Stimulated activated CD4-positive, alpha-beta T cell treated with anti-CD3 and anti-CD28 coated beads, TNF-alpha, amount 100 ng/mL, for 1 hour (primary cell): ENCODE measurements at regions not wholly inside any gene's neighbourhood (a gene's known extent, or its start where the extent isn't known, plus 50 kb on each side); places are given as distances from the start of the nearest gene placed in this dataset.
"Not testable (repeated sequence)": the region's sequence is repeated elsewhere in the genome, so short reads cannot be mapped to it uniquely, and the experiment has no call there.

Experiments used
- DNase-seq, 3 donors: peaks; one replicate each; pipeline ENCODE4 v3.0.0-alpha.2; 2020; ENCODE audit warnings: low read depth in 3 of 3, low spot score in 1 of 3

DNA sequence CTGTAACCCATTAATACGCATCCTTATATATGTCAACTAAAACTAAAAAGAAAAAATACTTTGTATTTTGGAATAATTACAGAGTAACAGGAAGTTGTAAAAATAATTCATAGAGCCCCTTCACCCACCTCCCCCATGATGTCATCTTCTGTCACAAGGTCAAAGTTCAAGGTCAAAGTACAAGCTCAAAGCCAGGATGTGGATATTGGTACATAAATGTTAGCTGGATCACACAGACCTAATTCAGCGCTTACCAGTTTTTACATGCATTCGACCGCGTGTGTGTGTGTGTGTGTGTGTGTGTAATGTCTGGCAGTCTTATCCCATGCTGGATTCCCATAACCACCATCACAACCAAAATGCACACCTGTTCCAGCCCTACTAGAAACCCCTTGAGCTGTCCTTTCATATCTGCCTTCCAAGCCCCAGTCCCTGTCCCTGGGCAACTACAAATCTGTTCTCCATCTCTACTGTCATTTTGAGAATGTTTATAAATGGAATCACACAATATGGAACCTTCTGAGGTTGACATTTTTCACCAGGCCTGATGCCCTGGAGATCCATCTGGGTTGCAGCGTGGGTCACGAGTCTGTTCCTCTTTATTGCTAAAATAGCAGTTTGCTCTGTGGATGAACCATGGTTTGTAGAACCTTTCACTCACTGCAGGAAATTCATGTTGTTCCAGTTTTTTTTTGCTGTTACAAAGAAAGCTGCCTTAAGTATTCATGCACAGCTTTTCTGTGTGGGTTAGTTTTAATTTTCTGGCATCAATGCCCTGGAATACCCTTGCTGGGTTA, 153.6 kb upstream of the PITRM1 start:
- no peak for DNase-seq

DNA sequence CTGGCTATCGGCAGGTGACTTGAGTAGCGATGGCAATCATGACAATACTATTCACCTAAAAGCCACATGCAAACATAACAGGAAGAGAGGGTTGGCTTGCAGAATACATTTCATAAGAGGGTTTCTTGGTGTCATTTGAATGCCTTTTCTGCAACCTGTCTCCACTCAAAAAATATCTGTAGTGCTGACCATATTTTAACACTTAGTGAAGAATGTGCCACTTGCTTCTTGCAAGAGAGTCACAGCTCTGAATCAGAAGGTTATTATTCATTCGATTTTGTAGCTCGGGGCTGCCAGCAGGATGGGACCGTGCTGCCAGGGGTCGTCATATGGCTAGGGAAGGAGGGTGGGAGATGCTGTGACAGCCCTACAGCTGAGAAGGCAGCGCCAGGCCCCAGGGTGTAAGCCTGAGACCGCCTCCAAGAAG, 152.0 kb upstream of the PITRM1 start:
- DNase-seq, result no peak

DNA sequence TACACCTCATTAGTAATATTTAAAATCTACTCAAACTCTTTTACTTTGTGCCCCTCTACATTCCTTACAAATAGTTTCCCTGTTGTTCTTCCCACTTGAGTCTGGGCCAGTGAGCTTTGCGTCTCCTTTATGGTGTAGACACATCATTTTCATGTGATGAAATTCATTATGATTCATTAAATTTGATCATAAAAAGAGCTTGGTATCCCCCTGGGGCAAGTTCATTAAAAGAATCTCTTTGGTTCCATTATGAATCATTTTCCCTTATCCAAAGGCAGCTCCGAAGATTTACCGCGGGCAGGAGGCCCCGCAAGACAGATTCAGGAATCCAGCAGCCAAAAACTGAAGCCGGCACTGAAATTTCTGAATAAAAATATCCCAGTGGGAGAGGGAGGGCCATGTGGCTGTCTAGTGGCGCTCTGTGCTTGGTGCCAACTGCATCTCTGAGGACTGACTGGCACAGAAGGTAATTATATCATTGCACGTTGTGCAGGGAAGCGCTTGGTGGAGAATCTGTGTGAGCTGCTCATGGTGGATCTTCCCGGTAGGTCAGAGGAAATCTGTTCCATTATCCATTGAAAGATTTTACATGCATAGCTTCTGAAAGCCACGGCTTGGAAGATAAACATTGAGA, 151.4 kb upstream of the PITRM1 start:
- no peak for DNase-seq

DNA sequence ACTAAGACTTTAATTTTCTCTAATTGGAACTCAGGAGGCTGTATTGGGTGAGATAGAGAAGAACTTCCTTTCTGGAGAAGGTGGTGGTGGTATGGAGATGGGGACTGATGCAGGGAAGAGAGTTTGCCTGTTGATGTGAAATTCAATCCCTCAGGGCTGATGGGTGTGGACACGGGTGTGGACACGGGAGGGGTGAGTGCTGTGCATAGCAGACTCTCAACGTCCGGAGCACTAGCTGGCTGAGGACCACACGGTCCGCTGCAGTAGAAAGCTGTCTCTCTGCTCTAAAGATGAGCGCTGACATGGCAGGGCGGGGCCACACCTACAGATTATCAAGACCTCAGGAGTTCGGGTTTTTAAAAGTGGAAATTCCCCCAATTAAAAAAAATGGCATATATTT, 148.5 kb upstream of the PITRM1 start:
- DNase-seq, result no peak

DNA sequence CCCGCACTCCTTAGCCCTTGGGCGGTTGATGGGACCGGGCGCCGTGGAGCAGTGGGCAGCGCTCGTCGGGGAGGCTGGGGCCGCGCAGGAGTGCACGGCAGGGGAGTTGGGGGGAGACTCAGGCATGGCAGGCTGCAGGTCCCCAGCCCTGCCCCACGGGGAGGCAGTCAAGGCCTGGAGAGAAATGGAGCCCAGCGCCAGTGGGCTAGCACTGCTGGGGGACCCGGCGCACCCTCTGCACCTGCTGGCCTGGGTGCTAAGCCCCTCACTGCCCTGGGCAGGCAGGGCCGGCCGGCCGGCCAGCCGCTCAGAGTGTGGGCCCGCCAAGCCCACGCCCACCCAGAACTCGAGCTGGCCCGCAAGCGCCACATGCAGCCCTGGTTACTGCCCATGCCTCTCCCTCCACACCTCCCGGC, 147.2 kb upstream of the PITRM1 start:
- no peak for DNase-seq

DNA sequence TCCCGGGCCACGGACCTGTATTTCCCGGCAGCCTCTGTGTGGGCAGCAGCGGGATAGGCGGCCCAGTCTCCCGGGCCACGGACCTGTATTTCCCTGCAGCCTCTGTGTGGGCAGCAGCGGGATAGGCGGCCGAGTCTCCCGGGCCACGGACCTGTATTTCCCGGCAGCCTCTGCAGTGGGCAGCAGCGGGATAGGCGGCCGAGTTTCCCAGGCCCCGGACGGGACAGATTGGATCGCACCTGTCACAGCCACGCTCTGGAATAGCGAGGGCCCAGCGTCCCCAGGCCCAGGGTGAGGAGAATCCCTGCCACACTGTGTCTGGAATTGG, 145.9 kb upstream of the PITRM1 start:
- not testable (repeated sequence) for DNase-seq

DNA sequence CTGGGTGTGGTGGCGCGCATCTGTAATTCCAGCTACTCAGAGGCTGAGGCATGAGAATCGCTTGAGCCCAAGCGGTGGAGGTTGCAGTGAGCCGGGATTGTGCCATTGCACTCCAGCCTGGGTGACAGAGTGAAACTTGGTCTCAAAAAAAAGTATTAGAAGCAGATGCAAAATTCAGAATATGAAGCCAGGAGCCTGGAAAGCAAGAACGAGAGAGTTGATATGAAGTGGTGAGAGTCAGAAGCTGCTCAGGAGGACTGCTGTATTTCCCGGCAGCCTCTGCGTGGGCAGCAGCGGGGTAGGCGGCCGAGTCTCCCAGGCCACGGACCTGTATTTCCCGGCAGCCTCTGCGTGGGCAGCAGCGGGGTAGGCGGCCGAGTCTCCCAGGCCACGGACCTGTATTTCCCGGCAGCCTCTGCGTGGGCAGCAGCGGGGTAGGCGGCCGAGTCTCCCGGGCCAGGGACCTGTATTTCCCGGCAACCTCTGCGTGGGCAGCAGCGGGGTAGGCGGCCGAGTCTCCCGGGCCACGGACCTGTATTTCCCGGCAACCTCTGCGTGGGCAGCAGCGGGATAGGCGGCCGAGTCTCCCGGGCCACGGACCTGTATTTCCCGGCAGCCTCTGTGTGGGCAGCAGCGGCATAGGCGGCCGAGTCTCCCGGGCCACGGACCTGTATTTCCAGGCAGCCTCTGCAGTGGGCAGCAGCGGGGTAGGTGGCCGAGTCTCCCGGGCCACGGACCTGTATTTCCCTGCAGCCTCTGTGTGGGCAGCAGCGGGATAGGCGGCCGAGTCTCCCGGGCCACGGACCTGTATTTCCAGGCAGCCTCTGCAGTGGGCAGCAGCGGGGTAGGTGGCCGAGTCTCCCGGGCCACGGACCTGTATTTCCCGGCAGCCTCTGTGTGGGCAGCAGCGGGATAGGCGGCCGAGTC, 145.2 kb upstream of the PITRM1 start:
- not testable (repeated sequence) for DNase-seq

DNA sequence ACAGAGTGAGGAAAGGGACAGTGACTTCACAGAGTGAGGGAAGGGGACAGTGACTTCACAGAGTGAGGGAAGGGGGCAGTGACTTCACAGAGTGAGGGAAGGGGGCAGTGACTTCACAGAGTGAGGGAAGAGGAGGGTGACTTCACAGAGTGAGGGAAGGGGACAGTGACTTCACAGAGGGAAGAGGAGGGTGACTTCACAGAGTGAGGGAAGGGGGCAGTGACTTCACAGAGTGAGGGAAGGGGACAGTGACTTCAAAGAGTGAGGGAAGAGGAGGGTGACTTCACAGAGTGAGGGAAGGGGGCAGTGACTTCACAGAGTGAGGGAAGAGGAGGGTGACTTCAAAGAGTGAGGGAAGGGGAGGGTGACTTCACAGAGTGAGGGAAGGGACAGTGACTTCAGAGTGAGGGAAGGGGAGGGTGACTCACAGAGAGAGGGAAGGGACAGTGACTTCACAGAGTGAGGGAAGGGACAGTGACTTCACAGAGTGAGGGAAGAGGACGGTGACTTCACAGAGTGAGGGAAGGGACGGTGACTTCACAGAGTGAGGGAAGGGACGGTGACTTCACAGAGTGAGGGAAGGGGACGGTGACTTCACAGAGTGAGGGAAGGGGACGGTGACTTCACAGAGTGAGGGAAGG, 142.0 kb upstream of the PITRM1 start:
- DNase-seq, result not testable (repeated sequence)

DNA sequence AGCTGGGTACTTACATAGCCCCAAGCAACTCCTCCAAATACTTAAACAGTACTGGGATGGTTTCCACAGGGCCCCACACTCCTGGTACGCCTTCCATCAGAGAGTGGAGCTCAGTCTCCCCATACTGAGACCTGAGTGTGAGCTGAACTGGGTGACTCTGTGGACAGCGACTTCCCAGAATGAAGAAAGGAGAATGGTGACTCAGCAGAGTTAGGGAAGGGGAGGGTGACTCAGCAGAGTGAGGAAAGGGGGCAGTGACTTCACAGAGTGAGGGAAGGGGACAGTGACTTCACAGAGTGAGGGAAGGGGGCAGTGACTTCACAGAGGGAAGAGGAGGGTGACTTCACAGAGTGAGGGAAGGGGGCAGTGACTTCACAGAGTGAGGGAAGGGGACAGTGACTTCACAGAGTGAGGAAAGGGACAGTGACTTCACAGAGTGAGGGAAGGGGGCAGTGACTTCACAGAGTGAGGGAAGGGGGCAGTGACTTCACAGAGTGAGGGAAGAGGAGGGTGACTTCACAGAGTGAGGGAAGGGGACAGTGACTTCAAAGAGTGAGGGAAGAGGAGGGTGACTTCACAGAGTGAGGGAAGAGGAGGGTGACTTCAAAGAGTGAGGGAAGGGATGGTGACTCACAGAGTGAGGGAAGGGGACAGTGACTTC, 141.3 kb upstream of the PITRM1 start:
- DNase-seq, result not testable (repeated sequence)

DNA sequence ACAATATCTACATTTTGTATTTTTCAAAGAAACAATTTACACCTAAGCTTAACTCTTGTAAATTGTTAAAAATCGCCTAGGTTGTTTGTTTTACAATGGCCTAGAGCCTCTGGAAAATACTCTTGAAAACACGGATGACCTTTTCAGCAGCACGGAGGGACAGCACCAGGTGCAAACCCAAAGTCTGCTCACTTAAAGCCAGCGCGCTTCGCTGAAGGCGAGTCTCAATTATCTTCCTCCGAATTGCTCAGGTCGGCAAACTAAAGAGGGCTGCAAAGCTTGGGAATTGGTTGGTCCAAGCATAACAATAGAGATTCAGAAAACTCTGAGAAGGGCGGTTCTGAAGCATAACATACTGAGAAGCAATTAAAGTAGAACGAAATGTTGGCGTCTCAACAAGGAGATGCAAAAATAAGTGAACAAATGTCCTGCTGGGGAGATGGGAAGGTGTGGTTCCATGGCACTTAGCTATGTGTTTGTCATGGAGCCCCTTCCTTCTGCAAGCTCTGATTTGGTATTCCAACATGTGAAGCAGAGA, 139.9 kb upstream of the PITRM1 start:
- DNase-seq, result no peak

DNA sequence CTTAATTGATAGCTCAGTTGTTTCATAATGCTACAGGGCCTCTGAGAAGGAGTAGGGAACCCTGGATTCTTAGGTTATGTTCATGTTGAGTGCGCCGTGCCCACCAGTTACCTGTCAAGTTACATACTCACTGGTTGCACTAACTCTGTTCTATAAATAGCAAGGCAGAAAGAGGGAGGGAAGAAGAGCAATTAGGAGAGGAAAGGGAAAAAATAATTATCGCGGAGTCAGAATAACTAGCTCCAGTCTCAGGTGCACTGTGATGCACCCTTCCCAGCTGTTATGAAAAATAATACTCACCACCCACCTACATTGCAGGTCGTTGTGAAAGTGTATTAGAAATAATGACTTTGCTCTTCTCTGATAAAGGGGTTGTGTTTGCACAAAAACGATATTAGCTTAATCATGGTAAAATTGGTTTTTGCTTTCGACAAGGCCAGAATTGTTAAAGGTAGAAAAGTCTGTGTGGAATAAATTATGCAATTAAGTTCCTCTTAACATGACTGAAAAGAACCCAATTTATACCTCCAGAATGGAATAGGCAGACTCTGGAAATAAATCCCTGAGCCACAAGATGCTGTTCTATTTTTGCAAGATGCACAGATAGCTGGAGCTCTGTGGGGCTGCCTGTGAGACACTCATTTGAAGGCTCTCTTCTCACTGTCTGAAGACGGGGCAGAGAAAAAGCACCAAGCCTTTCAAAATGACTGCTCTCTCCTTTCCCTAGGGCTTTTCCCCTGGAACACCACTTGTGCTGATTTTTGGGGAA, 137.6 kb upstream of the PITRM1 start:
- DNase-seq, result no peak

DNA sequence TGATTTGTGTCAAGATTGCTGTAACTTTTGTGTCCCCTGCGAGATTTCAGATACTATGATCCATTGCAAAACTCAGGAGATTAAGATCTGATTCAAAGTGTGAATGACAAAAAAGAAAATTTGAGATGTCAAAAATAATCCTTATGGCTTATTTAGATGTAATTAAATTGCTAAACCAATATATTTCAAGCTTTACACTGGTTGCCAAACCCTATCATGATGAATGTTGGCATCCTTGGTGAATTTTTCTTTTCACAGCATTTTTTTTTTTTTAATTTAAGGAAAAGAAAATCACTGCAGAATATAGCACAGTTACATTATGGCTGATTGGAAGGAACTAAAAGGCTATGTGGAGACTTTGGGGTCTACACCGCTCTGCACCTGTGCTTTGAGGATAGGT, 133.5 kb upstream of the PITRM1 start:
- no peak for DNase-seq

DNA sequence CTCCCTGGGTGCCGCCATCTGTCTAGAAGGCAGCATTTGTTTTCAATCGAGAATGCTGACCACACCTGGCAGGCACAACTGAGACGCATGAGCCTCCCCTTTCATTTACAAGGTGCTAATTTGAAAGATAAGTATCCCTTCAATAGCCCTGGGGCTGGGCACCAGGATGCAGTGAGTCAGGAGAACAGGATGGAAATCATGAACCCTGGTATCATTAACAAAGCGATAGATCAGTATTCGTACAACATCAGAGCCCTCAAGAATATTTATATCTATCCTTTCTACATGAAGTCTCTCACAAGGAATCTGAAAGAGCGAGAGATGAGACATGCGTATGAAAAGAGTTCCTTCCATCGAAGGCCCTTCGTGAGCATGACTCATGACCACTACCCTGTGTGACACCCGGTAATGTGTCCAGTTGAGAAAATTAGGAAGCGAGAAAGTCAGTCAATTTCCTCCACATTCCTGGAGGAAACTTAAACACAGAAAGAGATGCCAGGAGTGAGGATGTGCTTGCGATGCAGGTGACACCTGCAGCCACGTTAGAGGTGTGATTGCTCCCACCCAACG, 123.1 kb upstream of the PITRM1 start:
- no peak for DNase-seq

DNA sequence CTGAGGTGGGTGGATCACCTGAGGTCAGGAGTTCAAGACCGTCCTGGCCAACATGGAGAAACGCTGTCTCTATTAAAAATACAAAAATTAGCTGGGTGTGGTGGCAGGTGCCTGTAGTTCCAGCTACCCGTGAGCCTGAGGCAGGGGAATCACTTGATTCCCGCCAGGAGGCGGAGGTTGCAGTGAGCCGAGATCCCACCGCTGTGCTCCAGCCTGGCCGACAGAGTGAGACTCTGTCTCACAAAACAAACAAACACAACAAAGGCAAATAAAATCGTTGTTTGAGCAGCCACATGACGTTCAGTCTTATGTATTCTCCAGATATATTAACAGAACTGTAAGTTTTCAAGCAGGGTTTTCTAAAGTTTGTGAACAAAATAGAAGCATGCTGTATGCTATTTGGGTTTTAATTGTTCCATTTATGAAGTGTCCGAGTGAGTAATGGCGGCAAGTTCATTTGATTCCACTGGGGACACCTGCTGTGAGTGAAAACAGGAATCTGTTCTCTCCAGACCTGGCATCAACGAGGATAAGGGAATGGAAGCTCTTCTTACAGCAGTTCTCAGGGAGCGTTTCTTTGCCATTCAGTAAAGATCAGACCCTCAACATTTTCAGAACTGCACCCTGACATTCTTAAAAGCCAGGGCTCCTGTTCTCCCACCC, 122.5 kb upstream of the PITRM1 start:
- no peak for DNase-seq

DNA sequence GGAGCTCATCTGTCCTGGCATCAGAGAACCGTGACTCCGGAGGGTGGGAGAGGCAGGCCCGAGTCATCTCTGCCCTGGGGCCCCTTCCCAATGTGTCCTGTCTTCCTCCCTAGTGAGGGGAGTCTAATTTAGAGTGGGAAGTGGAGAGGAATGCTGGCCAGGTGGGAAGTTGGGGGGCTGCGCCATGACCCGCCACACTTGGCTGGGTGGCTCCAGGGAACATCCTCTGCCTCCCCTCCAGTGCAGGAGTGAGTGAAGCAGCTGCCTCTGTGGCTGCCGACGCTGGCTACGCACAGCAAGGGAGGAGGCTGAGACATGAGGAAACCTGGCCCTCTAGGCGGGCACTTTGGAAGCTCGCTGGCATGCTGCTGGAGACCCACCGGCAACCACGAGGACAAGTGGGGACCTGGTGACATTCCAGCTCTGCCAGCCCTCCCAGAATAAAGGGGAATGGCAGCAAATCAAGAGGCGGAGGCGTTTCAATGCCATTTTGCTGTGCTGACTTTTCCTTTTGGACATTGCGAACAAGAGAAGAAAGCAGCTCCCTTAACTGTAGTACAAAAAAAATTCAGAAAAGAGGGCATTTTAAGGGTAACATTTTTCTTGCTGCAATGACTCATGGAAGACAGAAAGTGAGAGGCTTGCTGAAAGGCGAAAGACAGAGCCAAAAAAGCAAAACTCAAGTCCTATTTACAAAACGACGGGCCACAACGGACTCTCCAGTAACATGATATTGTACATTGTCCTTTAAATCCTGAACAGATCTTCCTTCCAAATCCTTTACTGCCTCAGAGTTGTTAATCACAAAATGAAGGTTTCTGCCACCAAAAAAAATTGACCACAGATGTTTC, 121.2 kb upstream of the PITRM1 start:
- no peak for DNase-seq

DNA sequence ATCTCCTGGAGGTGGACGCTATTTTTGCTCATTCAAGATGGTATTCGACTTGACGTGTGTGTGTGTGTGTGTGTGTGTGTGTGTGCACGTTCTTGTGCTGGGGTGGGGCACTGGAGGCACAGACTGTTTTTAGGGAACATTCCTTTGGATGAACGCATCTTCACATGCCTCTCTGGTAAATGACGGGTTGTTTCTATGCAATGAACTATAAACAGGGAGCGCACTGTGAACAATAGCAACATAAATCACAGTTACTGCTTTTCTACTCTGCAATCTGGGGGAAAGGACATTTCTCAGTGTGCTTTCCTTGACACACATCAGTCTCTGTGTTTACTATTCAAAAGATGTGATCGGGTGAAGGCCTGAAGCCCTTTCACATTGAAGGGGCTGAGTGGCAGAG, 120.1 kb upstream of the PITRM1 start:
- DNase-seq, result no peak

DNA sequence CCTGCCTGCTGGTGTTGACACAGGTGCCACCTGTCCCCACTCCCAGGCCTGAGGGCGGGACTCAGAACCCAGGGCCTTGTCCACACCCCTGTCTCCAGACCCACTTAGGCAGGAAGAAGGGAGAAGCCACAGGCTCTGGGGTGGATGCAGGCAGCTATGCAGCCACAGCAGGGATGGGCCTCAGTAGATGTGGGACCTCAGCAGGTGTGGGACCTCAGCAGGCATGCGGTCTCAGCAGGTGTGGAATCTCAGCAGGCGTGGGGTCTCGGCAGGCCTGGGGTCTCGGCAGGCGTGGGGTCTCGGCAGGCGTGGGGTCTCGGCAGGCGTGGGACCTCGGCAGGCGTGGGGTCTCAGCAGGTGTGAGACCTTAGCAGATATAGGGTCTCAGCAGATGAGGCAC, 118.0 kb upstream of the PITRM1 start:
- no peak for DNase-seq
